22Rv1 (cell line): ENCODE measurements at regions not wholly inside any gene's neighbourhood (a gene's known extent, or its start where the extent isn't known, plus 50 kb on each side); places are given as distances from the start of the nearest gene placed in this dataset.

Experiments used
- CTCF ChIP-seq: fragments of 450-650 bp; IDR thresholded peaks from 2 replicates; pipeline ENCODE4 v1.5.1; 2017; ENCODE audit warnings: mild to moderate bottlenecking
- ZFX ChIP-seq: fragments of 450-650 bp; IDR thresholded peaks from 2 replicates; pipeline ENCODE4 v1.6.1; 2017; ENCODE audit warnings: antibody characterized with exemption, borderline replicate concordance

- TF ChIP-seq CTCF (no peak), ZFX (no peak)
These were observed 396.9 kb upstream of the LRATD1 start for GRCh38 chr2:14235667-14236066.
